Tibial artery (tissue), 4 donors: ENCODE measurements at regions not wholly inside any gene's neighbourhood (a gene's known extent, or its start where the extent isn't known, plus 50 kb on each side); places are given as distances from the start of the nearest gene placed in this dataset.

ENCODE experiments used
- DNase-seq, 2 donors: peaks; one replicate each; pipeline ENCODE4 v3.0.0-alpha.2; 2019
- H3K27ac ChIP-seq, 2 donors: fragments of 200-600 bp; sonication (generic) in 1 of 2; 1 replicate in 1 of 2; 2 replicates in 1 of 2; pipeline ENCODE4 v1.5.1; 2018 to 2019; ENCODE audit warnings: mild to moderate bottlenecking in 1 of 2
- H3K27me3 ChIP-seq, 2 donors: fragments of 200-600 bp; sonication (generic) in 1 of 2; one replicate each; pipeline versions ENCODE4 v1.5.1 to v1.6.0; 2016 to 2019
- H3K36me3 ChIP-seq, 3 donors: fragments of 200-600 bp; sonication (generic) in 2 of 3; one replicate each; pipeline ENCODE4 v1.5.1; 2016 to 2019; ENCODE audit warnings: mild to moderate bottlenecking in 2 of 3
- H3K4me1 ChIP-seq, 4 donors: fragments of 200-600 bp; sonication (generic) in 2 of 4; 1 replicate in 3 of 4; 2 replicates in 1 of 4; pipeline ENCODE4 v1.5.1; 2016 to 2019
- H3K4me3 ChIP-seq, 2 donors: fragments of 200-600 bp; sonication (generic) in 1 of 2; 1 replicate in 1 of 2; 2 replicates in 1 of 2; pipeline ENCODE4 v1.5.1; 2018 to 2019; ENCODE audit warnings: mild to moderate bottlenecking in 2 of 2
- H3K9me3 ChIP-seq, 3 donors: fragments of 200-600 bp; sonication (generic) in 1 of 3; one replicate each; pipeline ENCODE4 v1.5.1; 2016 to 2019
- CTCF ChIP-seq, 2 experiments: fragments of 200-600 bp in 1 of 2; fragments of 450-650 bp in 1 of 2; IDR thresholded peaks; one replicate each; pipeline ENCODE4 v1.5.1; 2017 to 2019; ENCODE audit warnings: antibody characterized with exemption in 2 of 2, mild to moderate bottlenecking in 1 of 2, moderate library complexity in 1 of 2
- intact Hi-C: fragments of 100-400 bp; cut with DNase I; formaldehyde crosslinking; loops from one replicate; pipeline ENCODE4 v1.15.0; 2023; ENCODE audit warnings: low total_unique reads

GRCh38 chr9:86500031-86500430 is 145.8 kb upstream of the TUT7 start:
- H3K9me3 ChIP-seq = no peaks in the 10 kb centered on the region
- no peaks in the 10 kb centered on the region for H3K36me3 ChIP-seq
- intact Hi-C loops = no loop called here
- no peak for TF ChIP-seq CTCF (IDR thresholded peaks at IDR 0.05)
- no peak overlapping the region for H3K4me3 ChIP-seq
- H3K4me1 ChIP-seq = peaks cover 0 to 19% (median 0%) of the 10 kb centered on the region in 4 donors
- H3K27me3 ChIP-seq = no peaks in the 10 kb centered on the region
- H3K27ac ChIP-seq = peak overlapping the region in 1 of 2 donors; percentile 41
- DNase-seq = no peak

- H3K27ac ChIP-seq = no peak overlapping the region
- no peak for TF ChIP-seq CTCF (IDR thresholded peaks at IDR 0.05)
- peaks cover 0 to 7% (median 0%) of the 10 kb centered on the region in 4 donors for H3K4me1 ChIP-seq
- no peaks in the 10 kb centered on the region for H3K9me3 ChIP-seq
- no peaks in the 10 kb centered on the region for H3K36me3 ChIP-seq
- intact Hi-C loops = no loop called here
- no peaks in the 10 kb centered on the region for H3K27me3 ChIP-seq
- DNase-seq = no peak
- H3K4me3 ChIP-seq = no peak overlapping the region
Measured at GRCh38 chr9:86494644-86495111, 140.5 kb upstream of the TUT7 start.

GRCh38 chr9:86491468-86492266 is 137.5 kb upstream of the TUT7 start:
- no peaks in the 10 kb centered on the region for H3K36me3 ChIP-seq
- no peak overlapping the region for H3K27ac ChIP-seq
- intact Hi-C loops = no loop called here
- H3K4me3 ChIP-seq = no peak overlapping the region
- no peaks in the 10 kb centered on the region for H3K9me3 ChIP-seq
- no peak for DNase-seq
- H3K4me1 ChIP-seq = peaks cover 0 to 7% (median 0%) of the 10 kb centered on the region in 4 donors
- TF ChIP-seq CTCF (IDR thresholded peaks at IDR 0.05) = no peak
- no peaks in the 10 kb centered on the region for H3K27me3 ChIP-seq

GRCh38 chr9:86488794-86489193 is 134.6 kb upstream of the TUT7 start:
- H3K36me3 ChIP-seq = no peaks in the 10 kb centered on the region
- H3K27me3 ChIP-seq = no peaks in the 10 kb centered on the region
- intact Hi-C loops = no loop called here
- DNase-seq = no peak
- no peak overlapping the region for H3K27ac ChIP-seq
- no peaks in the 10 kb centered on the region for H3K4me1 ChIP-seq
- no peak for TF ChIP-seq CTCF (IDR thresholded peaks at IDR 0.05)
- H3K9me3 ChIP-seq = no peaks in the 10 kb centered on the region
- H3K4me3 ChIP-seq = no peak overlapping the region

GRCh38 chr9:86488345-86488744 is 134.1 kb upstream of the TUT7 start:
- no peaks in the 10 kb centered on the region for H3K4me1 ChIP-seq
- no peak for DNase-seq
- H3K27me3 ChIP-seq = no peaks in the 10 kb centered on the region
- no peak for TF ChIP-seq CTCF (IDR thresholded peaks at IDR 0.05)
- H3K36me3 ChIP-seq = no peaks in the 10 kb centered on the region
- H3K4me3 ChIP-seq = no peak overlapping the region
- H3K9me3 ChIP-seq = no peaks in the 10 kb centered on the region
- intact Hi-C loops = no loop called here
- no peak overlapping the region for H3K27ac ChIP-seq
